GM23338 (cell line): ENCODE measurements at regions not wholly inside any gene's neighbourhood (a gene's known extent, or its start where the extent isn't known, plus 50 kb on each side); places are given as distances from the start of the nearest gene placed in this dataset.

ENCODE experiments used
- ATAC-seq: fragments of 200-7000 bp; cut with Tn5 transposase; 3 replicates; pipeline ENCODE4 v1.9.1; 2020
- DNase-seq: peaks from one replicate; pipeline ENCODE4 v3.0.0-alpha.2; 2015; ENCODE audit warnings: low spot score
- H2AFZ ChIP-seq: fragments of 200-600 bp; sonication (generic); 2 replicates; pipeline ENCODE4 v1.8.0; 2016; ENCODE audit warnings: antibody characterized with exemption, mild to moderate bottlenecking, moderate library complexity
- H3F3A ChIP-seq: fragments of 200-600 bp; sonication (generic); replicated peaks from 2 replicates; pipeline ENCODE4 v1.8.0; 2017; ENCODE audit warnings: antibody characterized with exemption, mixed run types, low read depth
- H3K27ac ChIP-seq: fragments of 200-600 bp; sonication (generic); 2 replicates; pipeline ENCODE4 v1.6.1; 2016; ENCODE audit warnings: low read depth
- H3K27me3 ChIP-seq: fragments of 200-600 bp; sonication (generic); 2 replicates; pipeline ENCODE4 v1.8.0; 2016; ENCODE audit warnings: mild to moderate bottlenecking, mixed run types, moderate library complexity; ENCODE audit not compliant: insufficient read depth
- H3K36me3 ChIP-seq: fragments of 200-600 bp; sonication (generic); 2 replicates; pipeline ENCODE4 v1.8.0; 2016; ENCODE audit warnings: mild to moderate bottlenecking; ENCODE audit not compliant: insufficient read depth
- H3K4me1 ChIP-seq: fragments of 200-600 bp; sonication (generic); 2 replicates; pipeline ENCODE4 v1.8.0; 2016; ENCODE audit warnings: mild to moderate bottlenecking, moderate library complexity; ENCODE audit not compliant: insufficient read depth
- H3K4me2 ChIP-seq: fragments of 200-600 bp; sonication (generic); 2 replicates; pipeline ENCODE4 v1.7.1; 2017; ENCODE audit warnings: mixed run types
- H3K4me3 ChIP-seq: fragments of 200-600 bp; sonication (generic); 2 replicates; pipeline ENCODE4 v1.6.1; 2016; ENCODE audit warnings: mixed run types
- H3K79me2 ChIP-seq: fragments of 200-600 bp; sonication (generic); replicated peaks from 2 replicates; pipeline ENCODE4 v1.8.0; 2017; ENCODE audit warnings: mild to moderate bottlenecking; ENCODE audit not compliant: insufficient read depth
- H3K9me2 ChIP-seq: fragments of 200-600 bp; sonication (generic); 2 replicates; pipeline ENCODE4 v1.8.0; 2017; ENCODE audit not compliant: insufficient read depth
- H4K20me1 ChIP-seq: fragments of 200-600 bp; sonication (generic); replicated peaks from 2 replicates; pipeline ENCODE4 v1.8.0; 2017; ENCODE audit warnings: mild to moderate bottlenecking; ENCODE audit not compliant: insufficient read depth
- H3K27ac Mint-ChIP-seq: 2 replicates; pipeline ENCODE4 v1.8.0; 2020; ENCODE audit warnings: inconsistent platforms, mild to moderate bottlenecking, moderate library complexity, mixed read lengths
- H3K27me3 Mint-ChIP-seq: 3 replicates; pipeline ENCODE4 v1.8.0; 2022; ENCODE audit warnings: low read depth, mild to moderate bottlenecking, moderate library complexity, mixed read lengths, inconsistent platforms; ENCODE audit not compliant: insufficient read depth, poor library complexity
- H3K36me3 Mint-ChIP-seq: 3 replicates; pipeline ENCODE4 v1.8.0; 2021; ENCODE audit warnings: low read depth, mild to moderate bottlenecking, inconsistent platforms, moderate library complexity, mixed read lengths
- H3K4me1 Mint-ChIP-seq: 3 replicates; pipeline ENCODE4 v1.8.0; 2020; ENCODE audit warnings: mild to moderate bottlenecking, inconsistent platforms, mixed read lengths
- H3K4me3 Mint-ChIP-seq: 3 replicates; pipeline ENCODE4 v1.8.0; 2021; ENCODE audit warnings: moderate library complexity, mild to moderate bottlenecking, inconsistent platforms, mixed read lengths
- H3K9me3 Mint-ChIP-seq: 3 replicates; pipeline ENCODE4 v1.8.0; 2020; ENCODE audit warnings: moderate library complexity, mild to moderate bottlenecking, inconsistent platforms, mixed read lengths
- CREB1 ChIP-seq: fragments of 250-450 bp; sonication (Bioruptor Pico); IDR thresholded peaks from 2 replicates; pipeline ENCODE4 v1.5.0; 2020; ENCODE audit warnings: low read depth, mild to moderate bottlenecking, moderate library complexity
- EZH2 ChIP-seq: fragments of 200-600 bp; sonication (generic); IDR thresholded peaks from one replicate; pipeline ENCODE4 v1.8.0; 2017; ENCODE audit warnings: antibody characterized with exemption, mild to moderate bottlenecking, low read depth; ENCODE audit not compliant: unreplicated experiment
- EZH2phosphoT487 ChIP-seq: fragments of 200-600 bp; sonication (generic); IDR thresholded peaks from one replicate; pipeline ENCODE4 v1.8.1; 2018; ENCODE audit warnings: antibody characterized with exemption; ENCODE audit not compliant: unreplicated experiment
- JUNB ChIP-seq: IDR thresholded peaks from one replicate; pipeline ENCODE4 v1.6.1; 2016; ENCODE audit warnings: antibody characterized with exemption; ENCODE audit not compliant: unreplicated experiment
- NANOG ChIP-seq: IDR thresholded peaks from 2 replicates; pipeline ENCODE4 v1.6.1; 2016; ENCODE audit warnings: antibody characterized with exemption, borderline replicate concordance
- POLR2AphosphoS5 ChIP-seq: IDR thresholded peaks from 2 replicates; pipeline ENCODE4 v1.6.1; 2016; ENCODE audit warnings: antibody characterized with exemption, low read depth
- ZNF114 ChIP-seq: fragments of 250-450 bp; sonication (Bioruptor Pico); IDR thresholded peaks from 2 replicates; pipeline ENCODE4 v1.5.0; 2020; ENCODE audit warnings: mild to moderate bottlenecking, moderate library complexity
- ZNF331 ChIP-seq: fragments of 250-450 bp; sonication (Bioruptor Pico); IDR thresholded peaks from 2 replicates; pipeline ENCODE4 v1.5.0; 2020; ENCODE audit warnings: low read depth, mild to moderate bottlenecking, moderate library complexity
- ZNF462 ChIP-seq: fragments of 250-450 bp; sonication (Bioruptor Pico); IDR thresholded peaks from 2 replicates; pipeline ENCODE4 v1.5.0; 2020; ENCODE audit warnings: mild to moderate bottlenecking, moderate library complexity

GRCh38 chr1:168380945-168381344 lies 100.3 kb downstream of the TBX19 start (continued):
- no peak for TF ChIP-seq ZNF462 (CRISPR knock-in tag)

GRCh38 chr1:168379104-168379860 lies 98.6 kb downstream of the TBX19 start:
- Mint-ChIP-seq H3K4me1 (no peaks in the 10 kb centered on the region), H3K27me3 (peaks cover 1% of the 10 kb centered on the region), H3K36me3 (no peaks in the 10 kb centered on the region; the same call in 2 of the 3 replicates), H3K9me3 (no peaks in the 10 kb centered on the region), H3K27ac (no peak overlapping the region), H3K4me3 (no peak overlapping the region)
- H3K4me2 ChIP-seq, result no peak overlapping the region
- H3K27me3 ChIP-seq, result no peaks in the 10 kb centered on the region
- no peaks in the 10 kb centered on the region for H3K4me1 ChIP-seq
- H4K20me1 ChIP-seq, result no peaks in the 10 kb centered on the region
- peaks cover 3% of the 10 kb centered on the region; the same call in 1 of the 2 replicates for H3K9me2 ChIP-seq
- H3K36me3 ChIP-seq, result no peaks in the 10 kb centered on the region
- no peaks in the 10 kb centered on the region for H3F3A ChIP-seq
- DNase-seq (no peak), ATAC-seq (no peak)
- no peak overlapping the region for H3K4me3 ChIP-seq
- no peak overlapping the region for H2AFZ ChIP-seq
- no peaks in the 10 kb centered on the region for H3K79me2 ChIP-seq
- no peak overlapping the region for H3K27ac ChIP-seq
- TF ChIP-seq ZNF462 (CRISPR knock-in tag), result no peak
- no peak for TF ChIP-seq NANOG
- TF ChIP-seq POLR2AphosphoS5, result no peak
- no peak for TF ChIP-seq ZNF331 (CRISPR knock-in tag)
- TF ChIP-seq JUNB, result no peak
- no peak for TF ChIP-seq ZNF114 (CRISPR knock-in tag)
- no peak for TF ChIP-seq EZH2
- TF ChIP-seq EZH2phosphoT487, result no peak
- no peak for TF ChIP-seq CREB1
